NB4 (cell line): ENCODE measurements at regions not wholly inside any gene's neighbourhood (a gene's known extent, or its start where the extent isn't known, plus 50 kb on each side); places are given as distances from the start of the nearest gene placed in this dataset.

Source experiments
- DNase-seq: peaks from one replicate; pipeline ENCODE4 v3.0.0; 2010; ENCODE audit warnings: low read depth
- H3K4me3 ChIP-seq: one replicate; pipeline ENCODE4 v1.5.1; 2011; ENCODE audit warnings: mild to moderate bottlenecking, low read depth, low read length, moderate library complexity
- CTCF ChIP-seq: IDR thresholded peaks from one replicate; pipeline ENCODE4 v1.5.1; 2012; ENCODE audit warnings: low read depth, low read length
- MAX ChIP-seq: IDR thresholded peaks from 2 replicates; pipeline ENCODE4 v1.6.1; 2011; ENCODE audit warnings: low read depth, low read length
- MYC ChIP-seq: IDR thresholded peaks from 2 replicates; pipeline ENCODE4 v1.6.1; 2011; ENCODE audit warnings: low read depth, low read length
- POLR2A ChIP-seq: IDR thresholded peaks from 2 replicates; pipeline ENCODE4 v1.6.1; 2011; ENCODE audit warnings: mild to moderate bottlenecking; ENCODE audit not compliant: insufficient read length; ENCODE audit errors: extremely low read depth

GRCh38 chr5:106956187-106956586 lies 714.5 kb downstream of the EFNA5 start:
- TF ChIP-seq CTCF (no peak), MAX (no peak), MYC (no peak), POLR2A (no peak)
- no peak for DNase-seq
- no peak overlapping the region for H3K4me3 ChIP-seq

GRCh38 chr5:106940986-106941385 lies 729.8 kb downstream of the EFNA5 start:
- H3K4me3 ChIP-seq, result no peak overlapping the region
- DNase-seq, result no peak
- TF ChIP-seq POLR2A, result no peak
- no peak for TF ChIP-seq MAX
- no peak for TF ChIP-seq MYC
- TF ChIP-seq CTCF, result no peak

GRCh38 chr5:106940301-106940846 lies 730.4 kb downstream of the EFNA5 start:
- no peak overlapping the region for H3K4me3 ChIP-seq
- TF ChIP-seq MAX (no peak), MYC (no peak), CTCF (no peak), POLR2A (no peak)
- no peak for DNase-seq

- TF ChIP-seq CTCF (no peak), MYC (no peak), MAX (no peak), POLR2A (no peak)
- no peak for DNase-seq
These were observed 747.3 kb downstream of the EFNA5 start for GRCh38 chr5:106923409-106923808.

GRCh38 chr5:106921567-106921966 lies 749.2 kb downstream of the EFNA5 start:
- DNase-seq, result no peak
- H3K4me3 ChIP-seq, result no peak overlapping the region
- TF ChIP-seq CTCF, result no peak
- no peak for TF ChIP-seq MYC
- TF ChIP-seq MAX, result no peak
- TF ChIP-seq POLR2A, result no peak

More at GRCh38 chr5:106923409-106923808, 747.3 kb downstream of the EFNA5 start:
- no peak overlapping the region for H3K4me3 ChIP-seq
